H9 (cell line): ENCODE measurements at regions not wholly inside any gene's neighbourhood (a gene's known extent, or its start where the extent isn't known, plus 50 kb on each side); places are given as distances from the start of the nearest gene placed in this dataset.
"Not testable (repeated sequence)": the region's sequence is repeated elsewhere in the genome, so short reads cannot be mapped to it uniquely, and the experiment has no call there.

Experiments
- DNase-seq: peaks from one replicate; pipeline ENCODE4 v3.0.0-alpha.2; 2017
- H2AFZ ChIP-seq: one replicate; pipeline ENCODE4 v1.6.1; 2013; ENCODE audit warnings: mild to moderate bottlenecking, low read length, control low read depth, moderate library complexity
- H2AK5ac ChIP-seq: 2 replicates; pipeline ENCODE4 v1.6.1; 2013; ENCODE audit warnings: low read length, control low read depth, mixed read lengths; ENCODE audit not compliant: insufficient read length
- H2BK120ac ChIP-seq: one replicate; pipeline ENCODE4 v1.6.1; 2013; ENCODE audit warnings: low read depth, mild to moderate bottlenecking, low read length, control low read depth, inconsistent platforms; ENCODE audit not compliant: poor library complexity, severe bottlenecking
- H2BK12ac ChIP-seq: 2 replicates; pipeline ENCODE4 v1.6.1; 2013; ENCODE audit warnings: low read length, control low read depth, mixed read lengths, low read depth; ENCODE audit not compliant: insufficient read length
- H2BK15ac ChIP-seq: 2 replicates; pipeline ENCODE4 v1.6.1; 2013; ENCODE audit warnings: low read depth, low read length, control low read depth
- H2BK20ac ChIP-seq: one replicate; pipeline ENCODE4 v1.6.1; 2013; ENCODE audit warnings: low read depth, mild to moderate bottlenecking, low read length, control low read depth, inconsistent platforms; ENCODE audit not compliant: poor library complexity, severe bottlenecking
- H2BK5ac ChIP-seq: 2 replicates; pipeline ENCODE4 v1.6.1; 2013; ENCODE audit warnings: low read length, control low read depth, mixed read lengths; ENCODE audit not compliant: insufficient read length
- H3K14ac ChIP-seq: 2 replicates; pipeline ENCODE4 v1.6.1; 2013; ENCODE audit warnings: low read length, control low read depth; ENCODE audit not compliant: insufficient read depth
- H3K18ac ChIP-seq: 2 replicates; pipeline ENCODE4 v1.6.1; 2013; ENCODE audit warnings: low read depth, mild to moderate bottlenecking, mixed read lengths, low read length, control low read depth; ENCODE audit not compliant: insufficient read length
- H3K23ac ChIP-seq: 2 replicates; pipeline ENCODE4 v1.6.1; 2013; ENCODE audit warnings: low read length, control low read depth, mixed read lengths, low read depth; ENCODE audit not compliant: insufficient read length
- H3K23me2 ChIP-seq: 2 replicates; pipeline ENCODE4 v1.6.1; 2013; ENCODE audit warnings: low read depth, mild to moderate bottlenecking, mixed read lengths, low read length, control low read depth; ENCODE audit not compliant: insufficient read length, poor library complexity, severe bottlenecking
- H3K27ac ChIP-seq: 2 replicates; pipeline ENCODE4 v1.5.1; 2013; ENCODE audit warnings: low read length, control low read depth, mixed read lengths, low read depth; ENCODE audit not compliant: insufficient read length
- H3K27me3 ChIP-seq: 2 replicates; pipeline ENCODE4 v1.6.1; 2013; ENCODE audit warnings: low read length, control low read depth, inconsistent platforms; ENCODE audit not compliant: insufficient read depth
- H3K4ac ChIP-seq: 2 replicates; pipeline ENCODE4 v1.6.1; 2013; ENCODE audit warnings: low read depth, mild to moderate bottlenecking, control low read depth, inconsistent platforms, low read length, moderate library complexity
- H3K4me1 ChIP-seq: 2 replicates; pipeline ENCODE4 v1.6.1; 2013; ENCODE audit warnings: low read length, control low read depth, inconsistent platforms; ENCODE audit not compliant: insufficient read depth
- H3K4me2 ChIP-seq: 2 replicates; pipeline ENCODE4 v1.6.1; 2013; ENCODE audit warnings: low read length, control low read depth, mixed read lengths; ENCODE audit not compliant: insufficient read length, insufficient read depth
- H3K56ac ChIP-seq: 2 replicates; pipeline ENCODE4 v1.6.1; 2013; ENCODE audit warnings: low read depth, mild to moderate bottlenecking, mixed read lengths, low read length, control low read depth; ENCODE audit not compliant: insufficient read length
- H3K79me1 ChIP-seq: 2 replicates; pipeline ENCODE4 v1.6.1; 2013; ENCODE audit warnings: low read depth, mild to moderate bottlenecking, moderate library complexity, low read length, control low read depth, inconsistent platforms; ENCODE audit not compliant: insufficient read depth, poor library complexity, severe bottlenecking
- H3K79me2 ChIP-seq: 2 replicates; pipeline ENCODE4 v1.6.1; 2013; ENCODE audit warnings: low read length, control low read depth, inconsistent platforms; ENCODE audit not compliant: insufficient read depth
- H3K9ac ChIP-seq: 2 replicates; pipeline ENCODE4 v1.6.1; 2013; ENCODE audit warnings: low read length, control low read depth, mixed read lengths; ENCODE audit not compliant: insufficient read length; ENCODE audit errors: extremely low read depth
- H3K9me3 ChIP-seq: one replicate; pipeline ENCODE4 v1.6.1; 2013; ENCODE audit warnings: low read depth, low read length, inconsistent platforms; ENCODE audit not compliant: control insufficient read depth
- H3T11ph ChIP-seq: one replicate; pipeline ENCODE4 v1.6.1; 2013; ENCODE audit warnings: mild to moderate bottlenecking, low read length, control low read depth, inconsistent platforms
- H4K20me1 ChIP-seq: one replicate; pipeline ENCODE4 v1.6.1; 2013; ENCODE audit not compliant: control insufficient read depth, insufficient read length, insufficient read depth
- H4K5ac ChIP-seq: 2 replicates; pipeline ENCODE4 v1.6.1; 2013; ENCODE audit warnings: low read depth, mild to moderate bottlenecking, mixed read lengths, low read length, control low read depth; ENCODE audit not compliant: insufficient read length
- H4K8ac ChIP-seq: replicated peaks from 2 replicates; pipeline ENCODE4 v1.6.1; 2013; ENCODE audit warnings: low read length, control low read depth, mixed read lengths, low read depth; ENCODE audit not compliant: insufficient read length
- H4K91ac ChIP-seq: 2 replicates; pipeline ENCODE4 v1.6.1; 2013; ENCODE audit warnings: low read depth, mild to moderate bottlenecking, moderate library complexity, mixed read lengths, low read length, control low read depth; ENCODE audit not compliant: insufficient read length
- H3K27ac Mint-ChIP-seq, 3 experiments: 2 replicates in 2 of 3; 3 replicates in 1 of 3; pipeline ENCODE4 v1.8.0; 2020 to 2021; ENCODE audit warnings: mixed read lengths in 3 of 3, mild to moderate bottlenecking in 1 of 3, moderate library complexity in 1 of 3
- H3K27me3 Mint-ChIP-seq: 2 replicates; pipeline ENCODE4 v1.8.0; 2021; ENCODE audit warnings: low read depth, mild to moderate bottlenecking, moderate library complexity, mixed read lengths
- H3K36me3 Mint-ChIP-seq, 3 experiments: 2 replicates in 2 of 3; 3 replicates in 1 of 3; pipeline ENCODE4 v1.8.0; 2020 to 2021; ENCODE audit warnings: low read depth in 3 of 3, mixed read lengths in 3 of 3; ENCODE audit not compliant: insufficient read depth in 1 of 3
- H3K4me1 Mint-ChIP-seq, 2 experiments: 2 replicates each; pipeline ENCODE4 v1.8.0; 2020; ENCODE audit warnings: mixed read lengths in 2 of 2
- H3K4me3 Mint-ChIP-seq, 2 experiments: 2 replicates in 1 of 2; 3 replicates in 1 of 2; pipeline ENCODE4 v1.8.0; 2020 to 2021; ENCODE audit warnings: mild to moderate bottlenecking in 2 of 2, mixed read lengths in 2 of 2, moderate library complexity in 1 of 2
- H3K9me3 Mint-ChIP-seq, 2 experiments: 2 replicates in 1 of 2; 3 replicates in 1 of 2; pipeline ENCODE4 v1.8.0; 2020; ENCODE audit warnings: mild to moderate bottlenecking in 2 of 2, mixed read lengths in 2 of 2, moderate library complexity in 1 of 2
- WGBS: extraction: QIAGEN DNeasy Blood & Tissue Kit; methylation state at CpG from one replicate; pipeline ENCODE4 v1.1.7; 2013; ENCODE audit warnings: missing lambda C conversion rate, low lambda C conversion rate, mixed read lengths; ENCODE audit not compliant: insufficient read length; ENCODE audit errors: extremely low coverage; 5-methylcytosine and 5-hydroxymethylcytosine counted together

DNA sequence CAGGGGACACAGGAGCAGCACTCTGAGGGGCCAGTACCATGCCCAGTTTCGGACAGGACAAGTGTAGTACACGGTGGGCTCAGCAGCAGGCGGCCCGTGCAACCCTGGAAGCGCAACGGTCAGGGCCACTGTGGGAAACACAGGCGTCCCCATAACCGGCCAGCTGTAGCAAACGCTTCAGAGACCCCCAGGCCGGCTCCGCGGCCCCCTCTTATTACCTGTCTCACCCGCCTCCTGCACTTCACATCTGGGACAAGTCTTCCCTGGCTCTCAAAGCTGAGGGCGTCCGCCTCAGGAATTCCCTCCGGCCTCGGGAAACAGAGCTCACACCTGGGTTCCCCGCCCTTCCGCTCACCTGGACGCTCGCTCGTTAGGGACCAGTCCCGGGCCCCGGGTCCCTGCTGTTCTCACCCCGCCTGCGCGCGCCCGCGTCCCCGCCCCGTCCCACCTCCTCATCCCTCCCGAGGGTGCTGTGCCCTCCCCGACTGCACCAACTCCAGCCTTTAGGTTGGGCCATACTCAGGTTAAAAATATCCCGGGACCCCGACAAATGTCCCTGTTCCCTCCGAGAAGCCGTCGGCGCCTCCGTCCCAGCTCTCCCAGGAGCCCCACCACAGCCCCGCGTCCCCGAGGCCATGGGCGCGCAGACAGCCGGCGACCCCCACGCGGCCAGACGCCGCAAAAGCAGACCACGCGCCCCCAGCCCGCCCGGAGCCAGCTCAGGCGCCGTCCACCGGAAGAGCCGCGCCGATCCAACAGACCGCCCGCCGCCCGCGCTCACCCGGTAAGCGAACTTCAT is 5367.3 kb upstream of the TPTE start:
- H3K79me2 ChIP-seq, H3K4ac ChIP-seq, H3K27ac ChIP-seq, H2BK5ac ChIP-seq, H4K91ac ChIP-seq, DNase-seq, H2AFZ ChIP-seq, H2BK15ac ChIP-seq, H2BK20ac ChIP-seq, H3K4me1 Mint-ChIP-seq, H3K27ac Mint-ChIP-seq, H3K79me1 ChIP-seq, H3K56ac ChIP-seq, H3K23me2 ChIP-seq, H3K36me3 Mint-ChIP-seq, H3K4me2 ChIP-seq, H2BK12ac ChIP-seq, H3K23ac ChIP-seq, H3K27me3 Mint-ChIP-seq, H3K4me1 ChIP-seq, H2BK120ac ChIP-seq, H3K18ac ChIP-seq, H3T11ph ChIP-seq, H4K5ac ChIP-seq, H3K9me3 Mint-ChIP-seq, H3K27me3 ChIP-seq, H3K14ac ChIP-seq, H3K9ac ChIP-seq, H3K9me3 ChIP-seq, H2AK5ac ChIP-seq, H4K20me1 ChIP-seq, H4K8ac ChIP-seq: not testable (repeated sequence)
- no CpG with 5 or more reads among the region's 69 CpGs for WGBS
- H3K4me3 Mint-ChIP-seq, result peak overlapping the region in 1 of 2 experiments; percentile 52; a peak in 2 of 5 replicates

DNA sequence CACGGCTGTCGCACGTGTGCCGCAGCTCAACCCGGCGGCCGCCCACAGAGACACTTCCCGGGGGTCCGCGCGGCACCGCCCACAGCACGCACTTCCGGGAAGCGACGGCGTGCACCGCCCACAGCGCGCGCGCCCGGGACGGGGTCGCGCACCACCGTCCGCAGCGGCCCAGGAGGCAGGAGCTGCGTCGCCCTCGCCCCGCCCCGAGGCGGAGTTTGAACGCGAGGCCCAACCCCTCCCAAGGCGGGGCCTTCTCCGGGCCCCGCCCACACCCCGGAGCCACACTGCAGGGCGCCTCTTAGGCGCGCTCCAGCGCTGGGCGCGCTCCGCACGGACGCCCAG is 5366.8 kb upstream of the TPTE start:
- not testable (repeated sequence) for H3K14ac ChIP-seq, H3K23me2 ChIP-seq, H3K4me1 Mint-ChIP-seq, H3K9me3 ChIP-seq, H2AK5ac ChIP-seq, H3K9me3 Mint-ChIP-seq, H3K79me2 ChIP-seq, H2BK15ac ChIP-seq, H3T11ph ChIP-seq, H3K9ac ChIP-seq, H2BK120ac ChIP-seq, H2BK20ac ChIP-seq, H2BK12ac ChIP-seq, H4K91ac ChIP-seq, H2BK5ac ChIP-seq, H2AFZ ChIP-seq, H4K5ac ChIP-seq, H4K8ac ChIP-seq, H4K20me1 ChIP-seq, H3K4ac ChIP-seq, H3K27me3 Mint-ChIP-seq, H3K4me2 ChIP-seq, H3K23ac ChIP-seq, H3K27ac Mint-ChIP-seq, H3K36me3 Mint-ChIP-seq, H3K56ac ChIP-seq, H3K18ac ChIP-seq, H3K27me3 ChIP-seq, H3K27ac ChIP-seq, H3K4me1 ChIP-seq, H3K79me1 ChIP-seq
- peak overlapping the region in 1 of 2 experiments; percentile 52; a peak in 2 of 5 replicates for H3K4me3 Mint-ChIP-seq
- no CpG with 5 or more reads among the region's 50 CpGs for WGBS
- peak; percentile 71 for DNase-seq
